Pons (tissue), 1 donor: ENCODE measurements at regions not wholly inside any gene's neighbourhood (a gene's known extent, or its start where the extent isn't known, plus 50 kb on each side); places are given as distances from the start of the nearest gene placed in this dataset.

Experiments
- DNase-seq: peaks from one replicate; pipeline ENCODE4 v3.0.0-alpha.2; 2016; ENCODE audit warnings: low spot score

- DNase-seq, result no peak
These were observed 1471.6 kb downstream of the TBC1D22A start for GRCh38 chr22:48234011-48234410.

DNA sequence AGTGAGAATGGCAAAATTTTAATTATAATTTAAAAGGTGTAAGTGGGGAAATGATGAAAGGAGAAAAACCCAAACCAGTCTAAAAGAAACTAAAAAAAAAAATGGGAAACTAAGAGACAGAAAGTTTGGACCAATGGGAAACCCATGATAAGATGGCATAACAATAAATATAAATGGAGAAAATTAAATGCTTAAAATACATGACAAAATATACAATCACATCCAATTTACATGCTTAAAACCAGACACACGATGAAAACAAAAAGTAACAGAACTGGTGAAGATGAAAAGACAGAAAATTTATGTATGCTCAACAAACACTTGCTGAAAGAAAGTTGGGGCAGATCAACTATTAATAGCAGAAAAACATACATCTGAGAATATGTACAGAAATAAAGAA lies 1471.1 kb downstream of the TBC1D22A start:
- DNase-seq, result no peak

GRCh38 chr22:48228468-48228867 lies 1466.0 kb downstream of the TBC1D22A start:
- no peak for DNase-seq

DNA sequence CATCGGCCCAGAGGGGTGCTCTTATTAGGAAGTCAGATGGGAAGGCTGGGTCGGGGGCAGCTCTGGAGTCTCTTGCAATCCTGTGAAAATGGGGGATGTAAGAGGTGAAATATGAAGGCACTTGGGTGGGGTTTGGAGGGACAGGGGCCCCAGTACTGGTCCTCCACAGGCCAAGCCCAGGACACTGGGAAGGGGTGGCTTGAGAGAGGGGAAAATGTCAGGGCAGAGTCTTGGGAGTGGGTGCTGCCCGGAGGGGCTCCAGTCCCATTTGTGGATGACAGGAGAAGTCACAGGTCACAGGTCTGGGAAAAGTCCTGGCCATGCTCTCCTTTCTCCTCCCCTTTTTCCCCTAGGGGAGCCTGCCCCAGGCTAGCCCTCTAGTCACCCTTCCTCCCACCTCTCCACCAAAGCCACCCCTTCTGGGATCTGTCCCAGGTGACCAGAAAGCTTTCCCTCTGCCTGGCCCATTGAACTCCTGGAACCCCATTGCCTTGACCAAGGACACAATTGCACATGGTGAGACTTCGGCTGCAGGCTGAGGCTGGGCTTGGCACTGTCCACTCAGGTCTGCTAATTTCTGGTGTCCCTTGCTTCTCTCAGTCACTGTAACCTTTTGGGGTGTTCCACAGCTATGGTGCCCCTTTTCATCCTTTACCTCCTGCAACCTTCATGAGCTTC lies 1465.0 kb downstream of the TBC1D22A start:
- DNase-seq, result no peak

GRCh38 chr22:48226026-48227013 lies 1463.9 kb downstream of the TBC1D22A start:
- no peak for DNase-seq

GRCh38 chr22:48224332-48224731 lies 1461.9 kb downstream of the TBC1D22A start:
- no peak for DNase-seq

- peak; percentile 24 for DNase-seq
These were observed 1461.2 kb downstream of the TBC1D22A start for GRCh38 chr22:48223488-48224190.

DNA sequence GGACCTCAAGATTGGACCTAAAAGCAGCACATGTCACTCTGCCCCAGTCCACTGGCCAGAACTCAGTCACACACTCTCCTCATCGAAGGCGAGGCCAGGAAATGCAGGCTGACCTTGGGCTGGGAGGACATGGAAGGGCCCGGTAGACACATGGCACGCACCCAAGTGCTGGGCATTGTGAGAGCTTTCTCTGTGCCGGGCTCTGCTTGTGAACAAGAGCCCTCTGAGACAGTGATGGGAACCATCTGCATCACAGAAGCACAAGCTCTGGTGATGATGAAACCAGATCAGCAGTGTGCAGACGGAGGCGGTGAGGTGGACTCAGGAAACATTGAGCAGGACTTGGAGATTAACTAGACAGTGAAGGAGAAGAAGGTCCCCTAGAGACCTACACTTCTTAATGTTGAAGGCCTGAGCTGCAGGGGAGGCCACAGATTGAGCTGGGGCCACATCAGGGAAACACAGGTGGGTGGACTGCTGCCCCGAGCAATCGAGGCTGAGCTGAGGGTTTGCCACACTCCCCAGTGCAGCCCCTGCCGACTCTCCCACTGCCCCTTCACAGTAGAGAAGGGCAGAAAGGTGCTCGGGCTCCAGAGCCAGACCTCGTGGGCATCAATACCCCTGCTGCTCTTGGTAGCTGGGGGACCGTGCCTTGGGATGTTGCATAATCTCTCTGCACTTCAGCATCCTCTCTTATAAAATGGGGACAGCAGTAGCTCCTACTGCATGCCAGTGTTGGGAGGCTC lies 1460.5 kb downstream of the TBC1D22A start:
- DNase-seq, result no peak

DNA sequence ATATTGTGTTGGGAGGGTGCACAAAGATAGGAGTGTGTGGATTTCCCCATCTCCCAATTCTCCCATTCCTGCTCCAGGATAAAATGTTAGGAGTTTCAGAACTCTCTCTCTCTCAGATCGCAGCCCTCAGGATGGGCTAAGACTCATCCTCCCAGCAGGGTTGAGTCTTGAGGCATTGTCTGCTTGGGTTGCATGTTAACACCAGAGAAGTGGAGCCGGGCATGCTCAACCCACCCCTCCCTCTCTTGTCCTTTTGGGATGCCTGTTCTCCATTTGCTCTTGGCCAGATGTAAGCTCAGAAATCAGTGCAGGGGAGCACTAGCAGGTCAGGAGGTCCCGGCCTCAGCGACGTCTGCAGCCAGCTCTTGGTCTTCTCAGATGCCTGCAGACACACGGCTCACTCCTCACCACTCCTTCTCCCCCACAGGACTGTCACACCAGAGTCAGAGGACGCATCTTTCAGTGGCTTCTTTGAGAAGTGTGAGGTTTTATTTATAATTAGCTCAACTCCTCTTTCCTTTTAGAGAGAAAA lies 1456.5 kb downstream of the TBC1D22A start:
- DNase-seq, result no peak

DNA sequence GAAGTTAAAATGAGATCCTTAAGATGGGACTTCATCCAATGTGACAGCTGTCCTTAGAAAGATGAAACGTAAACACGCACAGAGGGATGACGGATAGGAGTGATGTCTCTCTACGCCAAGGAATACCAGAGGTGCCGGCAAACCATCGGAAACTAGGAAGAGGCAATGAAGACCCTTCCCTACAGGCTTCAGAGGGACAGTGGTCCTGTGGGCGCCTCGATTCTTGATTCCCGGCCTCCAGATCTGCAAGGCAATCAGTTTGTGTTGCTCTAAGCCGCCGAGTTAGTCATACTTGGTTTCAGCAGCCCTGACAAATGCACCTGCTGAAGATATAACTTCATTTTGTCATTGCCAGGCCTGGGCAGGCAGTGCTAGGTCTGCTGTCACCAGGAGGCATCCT lies 1455.1 kb downstream of the TBC1D22A start:
- DNase-seq, result no peak

GRCh38 chr22:48212727-48213126 lies 1450.3 kb downstream of the TBC1D22A start:
- no peak for DNase-seq

DNA sequence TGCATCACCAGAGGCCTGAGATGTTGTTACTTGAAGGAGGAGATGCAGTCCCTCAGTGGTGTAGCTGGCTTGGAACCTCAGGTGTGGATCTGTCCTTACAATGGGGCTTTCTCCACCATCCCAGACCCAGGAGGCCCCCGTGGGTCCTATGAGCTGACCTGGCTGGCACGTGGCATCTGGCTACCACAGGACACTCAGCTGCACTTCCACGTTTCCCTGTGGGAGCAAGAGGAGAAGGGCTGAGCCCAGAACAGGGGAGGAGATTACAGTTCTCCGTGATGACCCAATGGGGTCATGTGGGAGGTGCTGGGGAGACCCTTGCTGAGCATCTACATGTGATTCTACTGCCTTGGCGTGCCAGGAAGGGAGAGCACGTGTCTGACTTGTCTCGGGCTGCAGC lies 1448.4 kb downstream of the TBC1D22A start:
- no peak for DNase-seq

- DNase-seq, result no peak
These were observed 1447.7 kb downstream of the TBC1D22A start for GRCh38 chr22:48210198-48210580.

GRCh38 chr22:48209473-48210197 lies 1447.2 kb downstream of the TBC1D22A start:
- DNase-seq, result no peak

- DNase-seq, result no peak
These were observed 1446.4 kb downstream of the TBC1D22A start for GRCh38 chr22:48208894-48209293.

DNA sequence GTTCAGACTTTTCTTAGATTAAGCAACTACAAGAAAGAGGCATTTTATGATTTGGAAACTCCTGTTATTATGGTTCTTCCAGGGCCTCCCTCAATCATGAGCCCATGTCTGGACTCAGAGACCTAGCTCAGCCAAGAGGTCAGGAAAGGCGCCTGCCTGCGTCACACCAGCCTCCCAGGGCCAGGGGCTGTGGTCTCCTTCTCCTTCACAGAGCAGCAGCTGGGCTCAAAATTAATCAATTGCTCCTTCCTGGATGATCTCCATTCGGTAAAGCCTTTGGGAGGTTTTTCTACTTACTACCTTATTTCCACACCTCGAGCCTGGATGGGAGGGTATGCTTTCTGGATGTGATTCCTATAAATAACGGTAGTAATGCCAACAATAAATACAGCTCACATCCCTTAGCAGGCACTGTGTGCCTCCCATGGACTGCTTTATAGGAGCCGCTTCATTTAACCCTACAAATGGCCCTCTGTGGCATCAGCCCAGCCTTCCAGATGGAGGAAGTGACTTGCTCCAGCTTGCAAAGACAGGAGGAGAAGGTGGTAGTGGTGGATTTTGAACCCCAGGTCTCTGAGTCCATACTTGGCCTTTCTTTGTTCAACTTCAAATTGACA lies 1445.6 kb downstream of the TBC1D22A start:
- DNase-seq, result no peak

GRCh38 chr22:48205790-48206189 lies 1443.3 kb downstream of the TBC1D22A start:
- DNase-seq, result no peak

- DNase-seq, result no peak
These were observed 1442.7 kb downstream of the TBC1D22A start for GRCh38 chr22:48205161-48205560.

DNA sequence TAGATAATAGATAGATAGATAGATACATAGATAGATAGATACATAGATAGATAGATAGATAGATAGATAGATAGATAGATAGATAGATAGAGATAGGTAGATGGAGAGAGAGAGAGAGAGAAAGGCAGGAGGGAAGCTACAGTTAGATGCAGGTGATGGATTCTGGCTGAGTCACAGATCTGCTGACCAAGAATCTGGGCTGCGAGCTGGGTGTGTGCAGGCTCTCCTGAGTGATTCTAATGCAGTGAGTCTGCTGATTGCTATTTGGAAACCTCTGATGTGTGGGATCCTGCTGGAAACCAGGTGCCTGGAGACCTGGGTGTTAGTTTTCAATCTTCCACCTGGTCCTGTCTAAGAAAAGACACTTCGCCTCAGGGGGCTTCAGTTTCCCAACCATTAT lies 1441.8 kb downstream of the TBC1D22A start:
- DNase-seq, result no peak

DNA sequence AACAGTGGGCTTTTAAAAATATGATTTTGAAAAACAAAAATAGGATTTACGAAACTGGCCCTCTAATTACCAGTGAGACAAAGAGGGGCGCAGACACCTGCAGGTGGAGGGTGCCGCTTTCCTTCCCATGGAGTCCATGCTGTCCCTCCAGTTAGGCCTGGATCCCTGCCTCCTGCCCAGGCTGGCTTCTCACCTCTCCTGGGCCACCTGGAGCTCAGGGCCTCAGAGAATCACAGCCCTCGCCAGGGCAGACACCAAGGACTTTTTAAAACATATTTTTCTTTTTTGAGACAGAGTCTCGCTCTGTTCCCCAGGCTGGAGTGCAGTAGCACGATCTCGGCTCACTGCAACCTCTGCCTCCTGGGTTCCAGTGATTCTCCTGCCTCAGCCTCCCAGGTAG lies 1437.2 kb downstream of the TBC1D22A start:
- no peak for DNase-seq
